ENCODE measurements at regions not wholly inside any gene's neighbourhood (a gene's known extent, or its start where the extent isn't known, plus 50 kb on each side); places are given as distances from the start of the nearest gene placed in this dataset.

DNA sequence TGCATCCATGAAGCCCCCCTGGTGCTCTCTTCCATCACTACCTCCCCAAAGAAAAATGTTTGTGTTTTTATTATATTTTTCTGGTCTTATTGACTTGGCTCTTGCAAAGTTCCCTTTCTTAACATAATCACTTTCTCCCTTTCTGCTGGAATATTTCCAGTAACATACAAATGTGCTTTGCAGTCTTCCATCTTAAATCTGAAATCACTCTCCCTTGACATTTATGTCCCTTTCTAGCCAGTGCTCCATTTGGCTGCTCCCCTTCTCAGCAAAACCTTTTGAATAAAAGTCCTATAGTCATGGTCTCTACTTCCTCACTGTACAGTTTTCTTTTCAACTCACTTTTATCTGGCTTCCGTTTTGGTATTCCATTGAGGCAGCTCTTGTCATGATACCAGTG, 118.8 kb downstream of the SNAPC1 start:
- Histone ChIP-seq H3K79me2 (ENCODE audit: low read depth) (no peaks in the 10 kb centered on the region), H3K36me3 (no peaks in the 10 kb centered on the region), H3K9ac (no peak overlapping the region), H3K4me2 (no peak overlapping the region), H3K4me3 (no peak overlapping the region), H4K20me1 (ENCODE audit: low read depth) (no peaks in the 10 kb centered on the region), H3K9me3 (ENCODE audit: low read depth) (no peaks in the 10 kb centered on the region), H3K4me1 (no peaks in the 10 kb centered on the region), H3K27me3 (no peaks in the 10 kb centered on the region), H2AFZ (replicated peaks) (no peak overlapping the region), H3F3A (ENCODE audit: low read depth) (no peaks in the 10 kb centered on the region), H3K27ac (no peak overlapping the region)
- H3K27ac Mint-ChIP-seq: no peak overlapping the region
- H3K27me3 Mint-ChIP-seq (ENCODE audit: insufficient read depth, low read depth): no peaks in the 10 kb centered on the region
- DNase-seq (ENCODE audit: low spot score): no peak
- no peaks in the 10 kb centered on the region for H3K9me3 Mint-ChIP-seq
- no peak overlapping the region for H3K4me3 Mint-ChIP-seq
- no peaks in the 10 kb centered on the region for H3K4me1 Mint-ChIP-seq
- TF ChIP-seq EZH2 (IDR thresholded peaks at IDR 0.05) (no peak), CTCF (IDR thresholded peaks at IDR 0.05) (no peak), EZH2phosphoT487 (IDR thresholded peaks at IDR 0.05) (no peak)
- no peaks in the 10 kb centered on the region for H3K36me3 Mint-ChIP-seq

GRCh38 chr14:61884711-61885110, 122.5 kb downstream of the SNAPC1 start:
- H3K27me3 Mint-ChIP-seq (ENCODE audit: insufficient read depth, low read depth): peaks cover 2% of the 10 kb centered on the region

DNA sequence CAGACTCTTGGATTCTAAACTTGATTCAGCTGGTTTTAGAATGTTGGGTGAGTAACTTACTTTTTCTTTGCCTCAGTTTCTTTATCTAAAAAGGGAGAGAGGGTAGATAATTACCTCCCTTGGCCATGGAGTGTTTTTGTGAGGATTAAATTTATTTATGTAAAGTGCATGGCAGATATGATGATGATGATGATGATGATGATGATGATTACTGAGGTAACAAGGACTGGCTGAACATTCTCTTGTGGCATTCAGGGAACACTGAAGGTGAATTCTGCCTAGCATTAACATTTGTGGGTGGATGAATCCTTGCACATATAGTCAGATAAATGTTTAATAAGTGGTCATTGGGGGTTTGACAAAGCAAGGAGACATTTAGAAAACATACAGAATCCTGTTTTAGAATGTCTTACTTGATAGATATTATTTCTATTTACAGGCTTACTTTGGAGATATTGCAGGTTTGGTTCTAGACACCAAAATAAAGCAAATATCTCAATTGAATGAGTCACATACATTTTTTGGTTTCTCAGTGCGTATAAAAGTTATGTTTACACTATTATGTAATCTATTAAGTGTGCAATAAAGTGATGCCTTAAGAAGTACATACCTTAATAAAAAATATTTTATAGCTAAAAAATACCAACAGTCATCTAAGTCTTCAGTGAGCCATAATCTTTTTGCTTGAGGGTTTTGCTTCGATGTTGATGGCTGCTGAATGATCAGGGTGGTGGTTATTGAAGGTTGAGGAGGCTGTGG, 123.2 kb downstream of the SNAPC1 start:
- no peak for TF ChIP-seq EZH2 (IDR thresholded peaks at IDR 0.05)
- no peak for TF ChIP-seq EZH2phosphoT487 (IDR thresholded peaks at IDR 0.05)
- H3K4me1 ChIP-seq: no peaks in the 10 kb centered on the region
- peaks cover 2% of the 10 kb centered on the region for H3K27me3 Mint-ChIP-seq (ENCODE audit: insufficient read depth, low read depth)
- no peaks in the 10 kb centered on the region for H3K27me3 ChIP-seq
- H3K79me2 ChIP-seq (ENCODE audit: low read depth): no peaks in the 10 kb centered on the region
- no peak overlapping the region for H3K9ac ChIP-seq
- H3K4me3 Mint-ChIP-seq: no peak overlapping the region
- H3K9me3 Mint-ChIP-seq: no peaks in the 10 kb centered on the region
- no peaks in the 10 kb centered on the region for H4K20me1 ChIP-seq (ENCODE audit: low read depth)
- no peaks in the 10 kb centered on the region for H3K4me1 Mint-ChIP-seq
- H3K27ac Mint-ChIP-seq: no peak overlapping the region
- H3K4me3 ChIP-seq: no peak overlapping the region
- H3F3A ChIP-seq (ENCODE audit: low read depth): no peaks in the 10 kb centered on the region
- H3K36me3 ChIP-seq: no peaks in the 10 kb centered on the region
- no peaks in the 10 kb centered on the region for H3K9me3 ChIP-seq (ENCODE audit: low read depth)
- H3K4me2 ChIP-seq: no peak overlapping the region
- DNase-seq (ENCODE audit: low spot score): no peak
- no peak overlapping the region for H3K27ac ChIP-seq
- H3K36me3 Mint-ChIP-seq: no peaks in the 10 kb centered on the region
- H2AFZ ChIP-seq (replicated peaks): no peak overlapping the region

More at GRCh38 chr14:61884711-61885110, 122.5 kb downstream of the SNAPC1 start:
- Mint-ChIP-seq H3K4me1 (no peaks in the 10 kb centered on the region), H3K36me3 (no peaks in the 10 kb centered on the region), H3K27ac (no peak overlapping the region), H3K9me3 (no peaks in the 10 kb centered on the region), H3K4me3 (no peak overlapping the region)
- TF ChIP-seq CTCF (IDR thresholded peaks at IDR 0.05) (no peak), EZH2phosphoT487 (IDR thresholded peaks at IDR 0.05) (no peak), EZH2 (IDR thresholded peaks at IDR 0.05) (no peak)
- H3K79me2 ChIP-seq (ENCODE audit: low read depth): no peaks in the 10 kb centered on the region
- H3K27me3 ChIP-seq: no peaks in the 10 kb centered on the region
- H3K27ac ChIP-seq: no peak overlapping the region
- H3K9ac ChIP-seq: no peak overlapping the region
- no peak for DNase-seq (ENCODE audit: low spot score)
- H3F3A ChIP-seq (ENCODE audit: low read depth): no peaks in the 10 kb centered on the region
- no peaks in the 10 kb centered on the region for H3K36me3 ChIP-seq
- no peak overlapping the region for H2AFZ ChIP-seq (replicated peaks)
- no peaks in the 10 kb centered on the region for H3K9me3 ChIP-seq (ENCODE audit: low read depth)
- H4K20me1 ChIP-seq (ENCODE audit: low read depth): no peaks in the 10 kb centered on the region
- H3K4me1 ChIP-seq: no peaks in the 10 kb centered on the region
- no peak overlapping the region for H3K4me3 ChIP-seq
- no peak overlapping the region for H3K4me2 ChIP-seq

GRCh38 chr14:61887628-61888027, 125.4 kb downstream of the SNAPC1 start:
- Histone ChIP-seq H3K4me2 (no peak overlapping the region), H4K20me1 (ENCODE audit: low read depth) (no peaks in the 10 kb centered on the region), H3K27ac (no peak overlapping the region), H3K36me3 (no peaks in the 10 kb centered on the region), H3K9me3 (ENCODE audit: low read depth) (no peaks in the 10 kb centered on the region), H2AFZ (replicated peaks) (no peak overlapping the region), H3K9ac (no peak overlapping the region), H3K27me3 (no peaks in the 10 kb centered on the region), H3K4me1 (peaks cover 5% of the 10 kb centered on the region), H3K4me3 (no peak overlapping the region), H3K79me2 (ENCODE audit: low read depth) (no peaks in the 10 kb centered on the region), H3F3A (ENCODE audit: low read depth) (no peaks in the 10 kb centered on the region)
- no peaks in the 10 kb centered on the region for H3K36me3 Mint-ChIP-seq
- H3K4me1 Mint-ChIP-seq: peaks cover 6% of the 10 kb centered on the region
- no peaks in the 10 kb centered on the region for H3K9me3 Mint-ChIP-seq
- no peak overlapping the region for H3K27ac Mint-ChIP-seq
- H3K27me3 Mint-ChIP-seq (ENCODE audit: insufficient read depth, low read depth): peaks cover 2% of the 10 kb centered on the region
- no peak overlapping the region for H3K4me3 Mint-ChIP-seq
- no peak for DNase-seq (ENCODE audit: low spot score)
- no peak for TF ChIP-seq EZH2phosphoT487 (IDR thresholded peaks at IDR 0.05)
- TF ChIP-seq EZH2 (IDR thresholded peaks at IDR 0.05): no peak
- TF ChIP-seq CTCF (IDR thresholded peaks at IDR 0.05): no peak

Data from neural progenitor cell (in vitro differentiated cells).